ENCODE measurements at regions not wholly inside any gene's neighbourhood (a gene's known extent, or its start where the extent isn't known, plus 50 kb on each side); places are given as distances from the start of the nearest gene placed in this dataset.
"Not testable (repeated sequence)": the region's sequence is repeated elsewhere in the genome, so short reads cannot be mapped to it uniquely, and the experiment has no call there.

DNA sequence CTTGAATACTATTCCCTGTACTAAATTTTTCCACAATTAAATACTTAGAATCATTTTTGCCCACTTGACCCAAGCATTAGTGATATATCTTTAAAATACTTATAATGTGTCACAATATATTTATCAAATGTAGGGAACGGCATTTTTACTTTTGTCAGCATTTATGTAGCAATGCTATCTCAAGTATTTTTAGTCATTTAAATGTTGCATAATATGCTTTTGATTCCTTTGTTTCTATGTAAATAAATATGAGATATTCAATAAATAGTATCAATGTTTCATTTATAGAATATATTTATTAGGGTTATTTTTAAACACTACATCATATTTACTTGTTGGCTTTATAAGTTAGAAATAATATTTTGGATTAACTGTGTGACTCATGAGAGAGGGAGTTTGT lies 199.7 kb upstream of the WSB1 start:
- in situ Hi-C loops (cut with MboI); CTCF ChIA-PET (ENCODE audit: low intra/inter-chr PET ratio): not testable (repeated sequence)

GRCh38 chr17:27095821-27096220 lies 198.1 kb upstream of the WSB1 start:
- H2AFZ ChIP-seq (ENCODE audit: low read depth, low read length); H3K27ac ChIP-seq (ENCODE audit: extremely low read depth, low read depth, low read length); H3K4me2 ChIP-seq (ENCODE audit: insufficient read depth, low read length); intact Hi-C loops (cut with micrococcal nuclease); DNase-seq (ENCODE audit: extremely low read depth in 1 of 4, low spot score in 3 of 4); ATAC-seq; in situ Hi-C loops (cut with MboI); H3K9me1 ChIP-seq (ENCODE audit: control insufficient read depth, insufficient read depth, low read length); H3K9ac ChIP-seq (ENCODE audit: insufficient read depth in 1 of 2, low read depth in 2 of 2, low read length in 2 of 2); POLR2A ChIA-PET; H3K4me3 ChIP-seq; CTCF ChIA-PET (ENCODE audit: low intra/inter-chr PET ratio); H3K9me3 ChIP-seq (replicated peaks; ENCODE audit: control insufficient read depth, insufficient read depth, low read depth, low read length); BruUV-seq (replicated peaks); H3K4me1 ChIP-seq (replicated peaks in 1 of 2; ENCODE audit: control insufficient read depth in 2 of 2, insufficient read depth in 2 of 2, low read length in 2 of 2); FAIRE-seq; H3K27me3 ChIP-seq (ENCODE audit: control insufficient read depth in 2 of 2, insufficient read depth in 2 of 2, low read length in 2 of 2): not testable (repeated sequence)
- H3K79me2 ChIP-seq (ENCODE audit: control insufficient read depth, insufficient read depth, low read length): peaks cover 84% of the 10 kb centered on the region
- WGBS (ENCODE audit: insufficient coverage, low coverage, missing lambda C conversion rate): 92% methylated on average over 4 of the region's 4 CpGs
- H4K20me1 ChIP-seq (replicated peaks; ENCODE audit: control insufficient read depth, insufficient read depth, low read length): peaks cover 12% of the 10 kb centered on the region
- H3K36me3 ChIP-seq (ENCODE audit: control insufficient read depth, insufficient read depth, low read length): peaks cover 41% of the 10 kb centered on the region
- TF ChIP-seq CGGBP1 (CRISPR knock-in tag; IDR thresholded peaks at IDR 0.05): 0 out of 2 replicates have a peak, but pooled peaks have one; percentile 56
- TF ChIP-seq POLR2A (conservative IDR thresholded peaks at IDR 0.05): peak; percentile 59
- TF ChIP-seq CHCHD3 (CRISPR knock-in tag; IDR thresholded peaks at IDR 0.05): 0 out of 2 replicates have a peak, but pooled peaks have one; percentile 60
- TF ChIP-seq SUPT5H (IDR thresholded peaks at IDR 0.05): peak; percentile 41; the same call in 1 of the 2 replicates

More for the DNA sequence above, 199.7 kb upstream of the WSB1 start:
- H3K4me3 ChIP-seq; DNase-seq (ENCODE audit: extremely low read depth in 1 of 4, low spot score in 3 of 4); H3K4me1 ChIP-seq (replicated peaks in 1 of 2; ENCODE audit: control insufficient read depth in 2 of 2, insufficient read depth in 2 of 2, low read length in 2 of 2); intact Hi-C loops (cut with micrococcal nuclease); H3K9me1 ChIP-seq (ENCODE audit: control insufficient read depth, insufficient read depth, low read length); FAIRE-seq; H3K9me3 ChIP-seq (replicated peaks; ENCODE audit: control insufficient read depth, insufficient read depth, low read depth, low read length); H3K27ac ChIP-seq (ENCODE audit: extremely low read depth, low read depth, low read length); ATAC-seq; H2AFZ ChIP-seq (ENCODE audit: low read depth, low read length); BruUV-seq (replicated peaks); H3K9ac ChIP-seq (ENCODE audit: insufficient read depth in 1 of 2, low read depth in 2 of 2, low read length in 2 of 2); H3K4me2 ChIP-seq (ENCODE audit: insufficient read depth, low read length); H3K27me3 ChIP-seq (ENCODE audit: control insufficient read depth in 2 of 2, insufficient read depth in 2 of 2, low read length in 2 of 2); TF ChIP-seq CEBPG (CRISPR knock-in tag; IDR thresholded peaks at IDR 0.05): not testable (repeated sequence)
- H3K79me2 ChIP-seq (ENCODE audit: control insufficient read depth, insufficient read depth, low read length): peaks cover 94% of the 10 kb centered on the region
- peak; percentile 31 for TF ChIP-seq C11orf30 (IDR thresholded peaks at IDR 0.05; ENCODE audit: low read depth)
- peak; percentile 54 for TF ChIP-seq ZNF316 (IDR thresholded peaks at IDR 0.05)
- peak in 1 of 2 experiments; percentile 63; a peak in 2 of 4 replicates for TF ChIP-seq CEBPG (tag; conservative IDR thresholded peaks at IDR 0.05 in 1 of 2, IDR thresholded peaks at IDR 0.05 in 1 of 2)
- TF ChIP-seq CEBPB (tag; IDR thresholded peaks at IDR 0.05): peak; percentile 40; the same call in 1 of the 2 replicates
- POLR2A ChIA-PET: interaction anchor here (1.5 kb wide), 1 partner anchor 11 kb away, joined by 3 read pairs; no protein-coding TSS in a partner anchor
- 95% methylated on average over 1 of the region's 1 CpG for WGBS (ENCODE audit: insufficient coverage, low coverage, missing lambda C conversion rate)
- H4K20me1 ChIP-seq (replicated peaks; ENCODE audit: control insufficient read depth, insufficient read depth, low read length): peaks cover 16% of the 10 kb centered on the region
- H3K36me3 ChIP-seq (ENCODE audit: control insufficient read depth, insufficient read depth, low read length): peaks cover 41% of the 10 kb centered on the region

Measured in K562 (cell line).